ENCODE measurements at regions not wholly inside any gene's neighbourhood (a gene's known extent, or its start where the extent isn't known, plus 50 kb on each side); places are given as distances from the start of the nearest gene placed in this dataset.

GRCh38 chr4:63814171-63814964 lies 594.9 kb downstream of the TECRL start:
- DNase-seq (ENCODE audit: low read depth, low spot score) = no peak

- DNase-seq (ENCODE audit: low read depth, low spot score) = no peak
Measured at GRCh38 chr4:63799166-63799565, 610.1 kb downstream of the TECRL start.

DNA sequence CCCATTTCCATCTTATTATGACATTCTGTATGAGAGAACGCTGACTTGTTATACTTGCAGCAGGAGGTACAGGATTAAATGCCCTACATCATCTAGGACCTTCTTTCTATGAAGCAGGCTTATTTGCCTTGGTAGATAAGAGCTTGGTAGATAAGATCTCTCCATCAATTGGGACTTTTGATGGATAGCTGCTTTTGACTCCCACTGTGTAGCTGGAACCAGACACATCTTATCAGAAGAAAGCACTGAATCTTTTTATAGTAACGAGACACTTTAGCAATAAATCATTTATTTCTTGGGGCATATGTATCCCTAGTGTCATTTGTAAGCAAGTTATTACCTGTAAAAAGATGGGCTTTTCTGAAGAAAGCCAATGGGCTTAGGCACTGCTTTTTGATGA lies 613.9 kb downstream of the TECRL start:
- no peak for DNase-seq (ENCODE audit: low read depth, low spot score)

- no peak for DNase-seq (ENCODE audit: low read depth, low spot score)
Measured at GRCh38 chr4:63790377-63790776, 618.9 kb downstream of the TECRL start.

DNA sequence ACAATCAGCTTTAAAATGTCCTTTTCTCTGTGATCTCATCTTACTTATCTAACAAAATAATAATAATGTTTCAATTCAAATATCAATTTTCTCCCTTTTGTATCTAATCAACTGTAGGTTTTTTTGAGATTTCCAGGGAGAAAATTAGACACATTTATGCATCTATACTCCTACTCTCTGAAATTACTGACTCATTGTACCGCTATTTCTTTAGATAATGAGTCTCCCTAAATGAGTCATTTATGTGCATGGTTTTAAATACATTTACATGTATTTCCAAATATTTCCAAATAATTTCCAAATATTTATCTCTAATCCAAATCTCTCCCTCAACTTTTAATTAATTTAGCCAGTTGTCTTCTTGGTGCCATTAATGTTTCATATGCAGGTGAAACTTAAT lies 621.0 kb downstream of the TECRL start:
- no peak for DNase-seq (ENCODE audit: low read depth, low spot score)

DNA sequence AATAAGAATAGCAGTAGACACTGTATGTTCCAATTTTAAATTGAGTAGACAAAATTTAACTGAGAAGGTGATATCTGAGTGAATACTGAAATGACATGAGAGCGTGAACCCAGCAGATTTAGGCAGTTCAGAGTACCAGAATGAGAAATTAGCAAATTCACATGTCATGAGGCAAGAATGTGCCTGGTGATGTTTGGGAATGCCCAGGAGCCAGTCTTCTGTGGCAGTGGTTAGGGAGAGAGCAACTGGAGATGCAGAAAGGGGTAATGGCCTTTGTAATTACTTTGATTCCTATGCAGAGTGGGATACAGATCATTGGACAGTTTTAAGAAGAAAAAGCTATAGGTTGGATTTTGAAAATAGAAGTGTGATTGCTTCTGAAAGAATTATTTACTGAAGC lies 621.9 kb downstream of the TECRL start:
- no peak for DNase-seq (ENCODE audit: low read depth, low spot score)

DNA sequence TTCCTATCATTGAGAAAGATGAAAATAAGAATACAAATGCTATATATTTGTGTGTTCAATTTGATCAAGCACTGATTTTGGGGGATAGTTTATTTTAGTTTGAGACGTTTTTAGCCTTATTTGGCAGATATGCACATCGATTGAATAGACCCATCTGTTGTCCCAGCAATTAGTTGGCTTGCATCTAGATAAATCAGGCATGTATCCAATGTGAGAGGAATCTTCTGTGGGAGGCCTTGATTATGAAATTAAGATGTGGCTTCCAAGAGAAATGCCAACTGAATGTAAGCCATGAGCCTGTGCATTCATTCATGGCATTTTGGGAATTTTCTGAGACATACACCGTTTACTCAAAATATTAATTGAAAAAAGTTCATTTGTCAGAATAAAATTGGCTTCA lies 623.1 kb downstream of the TECRL start:
- no peak for DNase-seq (ENCODE audit: low read depth, low spot score)

DNA sequence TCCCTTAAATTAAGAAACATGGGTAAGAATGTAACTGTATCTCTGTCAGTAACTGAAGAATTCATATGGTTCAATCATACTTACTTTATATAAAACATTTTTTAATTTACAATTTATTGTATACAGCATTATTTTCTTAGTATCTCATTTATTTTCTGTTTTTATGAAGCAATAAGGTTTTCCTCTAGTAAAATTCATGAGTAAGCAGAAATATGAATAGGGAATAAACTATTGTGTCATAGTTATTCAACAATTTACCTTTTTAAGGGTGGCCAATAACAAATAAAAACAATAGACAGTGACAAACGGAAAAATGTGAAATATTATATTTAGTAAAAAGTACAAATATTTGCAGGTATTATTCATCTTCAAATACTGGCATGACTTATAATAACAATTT lies 624.4 kb downstream of the TECRL start:
- no peak for DNase-seq (ENCODE audit: low read depth, low spot score)

GRCh38 chr4:63777601-63778000 lies 631.6 kb downstream of the TECRL start:
- no peak for DNase-seq (ENCODE audit: low read depth, low spot score)

DNA sequence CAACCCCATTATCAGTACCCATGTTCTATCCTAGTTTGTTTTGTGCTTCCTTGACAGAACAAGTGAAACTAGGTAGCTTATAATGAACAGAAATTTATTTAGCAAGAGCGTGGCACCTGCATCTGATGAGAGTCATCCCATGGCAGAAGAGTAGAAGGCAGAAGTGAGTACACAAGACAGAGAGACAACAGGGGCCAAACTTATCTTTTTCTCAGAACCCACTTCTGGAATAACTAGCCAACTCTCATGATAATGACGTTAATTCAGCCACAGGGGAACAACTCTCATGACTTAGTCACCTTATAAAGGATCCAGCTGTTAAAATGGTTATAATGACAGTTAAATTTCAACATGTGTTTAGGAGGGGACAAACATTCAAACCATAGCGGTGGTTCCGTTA lies 644.9 kb downstream of the TECRL start:
- DNase-seq (ENCODE audit: low read depth, low spot score) = no peak

- DNase-seq (ENCODE audit: low read depth, low spot score) = no peak
Measured at GRCh38 chr4:63757929-63758328, 651.3 kb downstream of the TECRL start.

GRCh38 chr4:63742882-63743281 lies 666.4 kb downstream of the TECRL start:
- no peak for DNase-seq (ENCODE audit: low read depth, low spot score)

DNA sequence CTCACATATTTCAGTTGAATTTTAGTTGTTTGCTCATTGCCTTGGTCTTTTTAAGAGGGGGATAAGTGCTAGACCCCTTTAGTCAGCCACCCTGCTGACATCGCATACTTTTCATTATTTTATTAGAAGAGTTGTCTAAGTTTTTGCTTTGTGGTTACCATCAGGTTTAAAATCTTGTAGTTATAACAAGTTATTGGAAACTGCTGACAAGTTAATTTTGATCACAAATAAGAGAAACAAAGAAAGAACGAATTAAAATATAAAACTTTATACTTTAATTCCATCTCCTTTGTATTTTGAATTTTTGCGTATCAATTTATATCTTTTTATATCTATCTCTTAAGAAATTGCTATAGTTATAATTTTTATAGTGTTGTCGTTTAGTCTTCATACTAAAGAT lies 679.7 kb downstream of the TECRL start:
- no peak for DNase-seq (ENCODE audit: low read depth, low spot score)

- DNase-seq (ENCODE audit: low read depth, low spot score) = no peak
Measured at GRCh38 chr4:63728480-63729177, 680.6 kb downstream of the TECRL start.

- no peak for DNase-seq (ENCODE audit: low read depth, low spot score)
Measured at GRCh38 chr4:63717384-63717783, 691.9 kb downstream of the TECRL start.

GRCh38 chr4:63708661-63709060 lies 700.6 kb downstream of the TECRL start:
- no peak for DNase-seq (ENCODE audit: low read depth, low spot score)

DNA sequence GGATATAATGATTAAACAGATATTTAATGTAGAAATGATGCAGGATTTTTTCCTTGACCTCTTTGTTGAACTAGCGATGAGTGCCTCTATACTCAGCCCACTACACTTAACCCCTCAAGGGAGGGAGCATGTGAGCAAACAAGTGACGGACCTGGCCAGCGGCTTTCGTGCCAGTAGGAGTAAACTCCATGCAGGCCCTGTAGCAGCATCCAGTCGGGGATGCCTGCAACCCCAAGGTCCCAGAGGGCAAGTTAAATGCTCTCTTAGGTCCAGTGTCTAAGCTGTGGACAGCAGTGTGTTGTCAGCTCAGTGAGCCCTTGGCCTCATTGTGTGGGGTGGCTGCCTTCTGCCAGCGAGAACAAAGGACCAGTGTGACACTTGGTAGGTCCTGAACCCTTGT lies 708.7 kb downstream of the TECRL start:
- DNase-seq (ENCODE audit: low read depth, low spot score) = no peak

DNA sequence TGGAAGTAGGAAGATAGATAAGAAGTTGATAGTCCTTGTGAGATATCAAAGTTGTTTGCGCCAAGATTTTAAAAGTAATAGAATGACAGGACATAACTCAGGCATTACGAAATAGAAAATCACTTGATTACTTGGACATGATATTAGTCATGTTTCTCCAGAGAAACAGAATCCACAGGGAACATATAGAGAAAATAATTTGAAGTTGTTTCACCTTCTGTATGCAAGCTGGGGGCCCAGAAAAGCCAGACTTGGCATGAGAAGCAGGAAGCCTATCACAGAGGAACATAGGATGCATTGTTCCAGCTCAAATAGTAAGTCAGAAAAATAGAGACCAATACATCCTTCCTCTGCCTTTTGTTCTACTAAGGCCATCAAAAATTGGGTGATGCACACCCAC lies 715.9 kb downstream of the TECRL start:
- peak; percentile 37 for DNase-seq (ENCODE audit: low read depth, low spot score)

DNA sequence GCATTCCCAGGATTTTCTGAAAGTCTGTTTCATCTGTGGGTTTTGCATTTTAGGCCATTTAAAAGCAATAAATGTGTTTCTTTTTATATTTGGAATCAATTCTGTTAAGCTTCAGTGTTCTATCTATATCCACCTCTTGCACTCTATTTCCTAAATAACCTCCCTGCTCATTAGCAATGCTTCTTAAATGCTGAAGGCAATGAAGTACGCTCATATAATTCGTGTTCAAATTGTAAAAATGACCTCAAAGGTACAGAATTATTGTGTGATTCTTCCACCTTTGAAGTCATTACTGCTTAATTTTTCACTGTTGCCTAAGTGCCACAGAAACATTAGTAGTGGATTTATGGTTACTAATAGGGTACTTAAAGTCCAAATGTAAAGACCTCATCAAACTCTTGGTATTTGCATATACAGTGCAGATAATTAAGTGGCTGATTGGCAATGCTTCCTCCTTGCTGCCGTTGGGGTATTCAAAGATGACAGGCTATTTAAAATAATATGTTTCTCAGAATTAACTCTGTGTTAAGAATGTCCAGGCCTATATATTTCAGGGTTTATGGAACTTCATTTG lies 730.8 kb downstream of the TECRL start:
- no peak for DNase-seq (ENCODE audit: low read depth, low spot score)

DNA sequence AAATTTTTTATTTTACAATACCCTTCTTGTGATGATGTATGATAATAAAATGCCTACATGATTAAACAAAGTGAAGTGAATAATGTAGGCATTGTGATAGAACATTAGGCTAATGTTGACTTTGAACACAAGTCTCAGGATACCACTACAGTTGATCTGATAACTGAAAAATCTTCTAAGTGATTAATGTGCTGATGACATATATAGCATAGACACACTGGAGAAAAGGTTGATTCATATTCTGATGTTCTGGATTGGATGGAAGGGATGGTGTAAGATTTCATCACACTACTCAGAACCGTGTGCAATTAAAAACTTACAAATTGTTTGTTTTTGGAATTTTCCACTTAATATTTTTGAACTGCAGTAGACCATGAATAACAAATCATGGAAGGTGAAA lies 738.5 kb downstream of the TECRL start:
- DNase-seq (ENCODE audit: low read depth, low spot score) = no peak

DNA sequence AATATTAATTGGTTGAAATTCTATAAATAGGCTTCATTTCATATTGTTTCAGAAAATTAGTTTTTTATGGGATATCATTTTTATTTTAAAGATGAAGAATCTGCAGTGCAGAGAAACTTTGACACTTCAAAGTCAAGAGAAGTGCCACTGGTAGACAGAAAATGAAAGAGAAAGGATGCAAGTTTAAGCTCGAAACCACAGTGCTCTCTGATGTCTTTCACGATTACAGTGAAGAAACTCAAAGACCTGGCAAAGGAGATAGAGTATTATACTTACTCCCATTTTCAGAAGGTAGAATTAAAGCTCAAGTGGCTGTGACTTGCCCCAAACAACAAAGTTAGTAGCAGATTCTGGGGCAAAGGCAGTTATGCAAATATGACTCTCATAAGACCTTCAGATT lies 745.4 kb downstream of the TECRL start:
- DNase-seq (ENCODE audit: low read depth, low spot score) = no peak

GRCh38 chr4:63644396-63644795 lies 764.9 kb downstream of the TECRL start:
- no peak for DNase-seq (ENCODE audit: low read depth, low spot score)

- no peak for DNase-seq (ENCODE audit: low read depth, low spot score)
Measured at GRCh38 chr4:63637270-63637669, 772.0 kb downstream of the TECRL start.

All from pulmonary artery endothelial cell (primary cell).